ENCODE measurements at regions not wholly inside any gene's neighbourhood (a gene's known extent, or its start where the extent isn't known, plus 50 kb on each side); places are given as distances from the start of the nearest gene placed in this dataset.

DNA sequence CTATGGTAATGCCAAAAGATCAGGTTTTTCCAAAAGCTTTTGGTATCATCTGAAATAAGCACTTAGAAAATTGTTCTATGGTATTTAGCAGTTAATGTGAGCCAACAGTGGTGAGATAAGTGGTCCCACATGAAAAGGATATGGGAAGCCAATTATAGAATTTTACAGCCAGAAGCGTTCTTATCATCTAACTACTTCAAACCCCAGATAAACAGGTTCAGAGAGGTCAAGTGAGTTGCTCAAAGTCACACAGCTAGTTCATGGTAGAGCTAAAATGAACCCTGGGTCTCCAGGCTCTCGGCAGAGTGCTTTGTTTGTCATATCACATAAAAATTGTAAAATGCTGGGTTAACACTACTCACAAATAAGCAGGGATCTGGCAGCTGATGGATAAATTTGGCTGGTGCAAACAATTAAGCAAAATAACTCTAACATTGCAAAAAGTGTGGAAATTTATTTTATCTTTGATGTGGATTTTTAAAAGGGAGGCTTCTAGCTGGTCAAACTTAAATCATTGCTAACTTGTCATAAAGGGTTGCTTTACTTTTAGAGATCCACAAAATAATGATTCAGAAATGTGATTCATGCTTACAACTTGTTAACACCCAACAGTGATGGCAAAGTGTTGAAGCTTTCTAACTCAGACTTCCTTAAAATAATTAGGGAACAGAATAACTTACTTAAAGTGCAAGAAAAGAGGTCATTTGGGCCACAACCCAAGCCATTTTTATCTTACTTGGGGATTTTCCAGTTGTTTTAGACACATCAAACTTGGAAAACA is 202.8 kb upstream of the TBC1D5 start:
- H3K27me3 Mint-ChIP-seq: no peaks in the 10 kb centered on the region
- H3K4me3 Mint-ChIP-seq (ENCODE audit: low read depth): no peak overlapping the region
- peak overlapping the region; percentile 49 for H3K27ac Mint-ChIP-seq
- H3K9me3 Mint-ChIP-seq (ENCODE audit: low read depth): no peaks in the 10 kb centered on the region
- H3K36me3 Mint-ChIP-seq (ENCODE audit: insufficient read depth): no peaks in the 10 kb centered on the region
- peaks cover 55% of the 10 kb centered on the region for H3K4me1 Mint-ChIP-seq (ENCODE audit: low read depth)
- TF ChIP-seq CTCF (IDR thresholded peaks at IDR 0.05; ENCODE audit: unreplicated experiment): no peak
- DNase-seq (ENCODE audit: low spot score, unreplicated experiment): no peak

DNA sequence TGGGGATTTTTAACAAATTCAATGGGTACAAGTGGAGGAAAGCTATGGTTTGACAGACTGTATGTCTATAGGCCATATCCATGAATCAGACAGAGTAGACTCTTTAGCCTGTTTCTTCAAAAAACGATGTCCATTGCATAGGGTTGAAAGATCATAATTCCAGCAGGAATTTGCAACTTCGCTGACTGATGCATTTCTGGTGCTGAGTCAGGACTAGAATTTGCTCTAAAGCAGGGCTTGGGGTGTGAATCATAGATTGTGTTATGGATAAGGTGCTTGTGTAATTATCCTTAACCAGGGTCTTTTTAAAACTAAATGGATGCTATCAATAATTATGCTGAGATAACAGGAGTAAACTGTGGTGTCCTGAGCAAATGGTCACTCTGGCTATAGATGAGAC is 200.4 kb upstream of the TBC1D5 start:
- no peak for DNase-seq (ENCODE audit: low spot score, unreplicated experiment)
- H3K36me3 Mint-ChIP-seq (ENCODE audit: insufficient read depth): no peaks in the 10 kb centered on the region
- no peaks in the 10 kb centered on the region for H3K9me3 Mint-ChIP-seq (ENCODE audit: low read depth)
- no peaks in the 10 kb centered on the region for H3K27me3 Mint-ChIP-seq
- peaks cover 39% of the 10 kb centered on the region for H3K4me1 Mint-ChIP-seq (ENCODE audit: low read depth)
- H3K27ac Mint-ChIP-seq: no peak overlapping the region
- no peak for TF ChIP-seq CTCF (IDR thresholded peaks at IDR 0.05; ENCODE audit: unreplicated experiment)
- H3K4me3 Mint-ChIP-seq (ENCODE audit: low read depth): no peak overlapping the region

DNA sequence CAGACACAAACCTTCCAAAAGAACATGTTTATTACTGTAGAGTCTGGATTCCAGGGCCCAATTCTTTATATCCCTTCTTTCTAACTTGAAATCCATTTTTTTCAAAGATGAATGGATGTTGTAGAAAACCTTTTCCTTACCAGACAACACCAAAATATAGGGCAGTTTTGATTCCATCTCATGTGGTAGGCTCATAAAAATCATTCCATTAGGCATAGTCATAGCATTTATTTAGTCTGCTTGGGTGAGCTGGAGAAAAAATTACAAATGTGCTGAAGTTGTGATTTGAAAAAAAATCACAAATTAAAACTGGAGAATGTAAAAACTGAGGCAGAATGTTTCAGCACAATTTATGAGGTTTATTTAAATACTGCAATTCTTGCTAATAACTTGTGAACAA is 199.3 kb upstream of the TBC1D5 start:
- DNase-seq (ENCODE audit: low spot score, unreplicated experiment): no peak
- H3K4me1 Mint-ChIP-seq (ENCODE audit: low read depth): peaks cover 33% of the 10 kb centered on the region
- no peak overlapping the region for H3K4me3 Mint-ChIP-seq (ENCODE audit: low read depth)
- H3K27me3 Mint-ChIP-seq: no peaks in the 10 kb centered on the region
- TF ChIP-seq CTCF (IDR thresholded peaks at IDR 0.05; ENCODE audit: unreplicated experiment): no peak
- no peak overlapping the region for H3K27ac Mint-ChIP-seq
- H3K9me3 Mint-ChIP-seq (ENCODE audit: low read depth): no peaks in the 10 kb centered on the region
- no peaks in the 10 kb centered on the region for H3K36me3 Mint-ChIP-seq (ENCODE audit: insufficient read depth)

DNA sequence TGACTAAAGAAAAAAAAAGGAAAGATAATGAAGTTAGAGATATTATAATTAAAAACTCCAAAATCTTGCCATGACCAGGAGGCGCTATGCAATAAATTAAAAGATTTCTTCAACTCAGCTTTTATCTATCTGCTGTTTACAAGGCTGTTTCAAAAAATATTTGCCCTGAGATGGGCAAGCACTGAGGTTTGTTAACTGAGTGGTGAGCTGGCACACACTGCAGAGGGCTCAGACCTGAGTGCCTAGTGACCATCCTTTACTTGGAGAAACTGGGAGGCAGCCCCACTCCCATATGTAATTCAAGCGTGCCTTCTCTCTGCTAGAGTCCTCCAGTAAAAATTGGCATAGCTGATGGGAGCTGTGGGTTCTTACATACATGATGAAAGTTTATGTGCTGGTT is 198.7 kb upstream of the TBC1D5 start:
- DNase-seq (ENCODE audit: low spot score, unreplicated experiment): no peak
- no peak for TF ChIP-seq CTCF (IDR thresholded peaks at IDR 0.05; ENCODE audit: unreplicated experiment)
- Mint-ChIP-seq H3K9me3 (ENCODE audit: low read depth) (no peaks in the 10 kb centered on the region), H3K4me1 (ENCODE audit: low read depth) (peaks cover 28% of the 10 kb centered on the region), H3K27ac (no peak overlapping the region), H3K36me3 (ENCODE audit: insufficient read depth) (no peaks in the 10 kb centered on the region), H3K27me3 (no peaks in the 10 kb centered on the region), H3K4me3 (ENCODE audit: low read depth) (no peak overlapping the region)

DNA sequence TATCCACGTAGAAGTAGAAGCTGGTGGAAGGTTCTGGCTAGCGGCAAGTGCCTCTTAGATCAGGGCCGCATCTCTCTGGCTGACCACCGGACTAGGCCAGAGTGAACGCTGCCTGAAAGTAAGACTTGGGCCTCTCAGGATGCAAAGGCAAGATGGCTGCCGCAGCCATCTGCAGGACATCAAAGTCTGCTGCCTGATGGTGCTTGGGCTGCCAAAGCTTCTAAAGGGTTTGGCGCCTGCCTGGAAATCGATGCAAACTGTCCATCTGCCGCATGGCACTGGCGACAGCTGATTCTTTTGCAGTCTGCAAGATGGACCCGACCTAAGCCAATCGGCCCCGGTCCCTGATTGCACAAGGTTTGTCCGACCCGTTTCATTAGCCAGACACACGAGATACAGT is 196.7 kb upstream of the TBC1D5 start:
- DNase-seq (ENCODE audit: low spot score, unreplicated experiment): no peak
- H3K4me1 Mint-ChIP-seq (ENCODE audit: low read depth): peaks cover 15% of the 10 kb centered on the region
- no peak for TF ChIP-seq CTCF (IDR thresholded peaks at IDR 0.05; ENCODE audit: unreplicated experiment)
- no peaks in the 10 kb centered on the region for H3K27me3 Mint-ChIP-seq
- no peaks in the 10 kb centered on the region for H3K36me3 Mint-ChIP-seq (ENCODE audit: insufficient read depth)
- no peaks in the 10 kb centered on the region for H3K9me3 Mint-ChIP-seq (ENCODE audit: low read depth)
- H3K27ac Mint-ChIP-seq: no peak overlapping the region
- no peak overlapping the region for H3K4me3 Mint-ChIP-seq (ENCODE audit: low read depth)

Measured in progenitor cell of endocrine pancreas (in vitro differentiated cells).